ENCODE measurements at regions not wholly inside any gene's neighbourhood (a gene's known extent, or its start where the extent isn't known, plus 50 kb on each side); places are given as distances from the start of the nearest gene placed in this dataset.

- no peak overlapping the region for H2AFZ ChIP-seq (ENCODE audit: low read depth, low read length)
- no peak for DNase-seq
- no peak overlapping the region for H3K27ac ChIP-seq (ENCODE audit: low read length)
- no peak for ATAC-seq (ENCODE audit: insufficient read depth, low read depth)
- H3K9ac ChIP-seq (ENCODE audit: low read depth, low read length), result no peak overlapping the region
- H3K79me2 ChIP-seq (ENCODE audit: insufficient read depth, low read length), result no peaks in the 10 kb centered on the region
- no peak overlapping the region for H3K4me2 ChIP-seq (ENCODE audit: insufficient read depth, low read length)
- no peaks in the 10 kb centered on the region for H3K36me3 ChIP-seq (ENCODE audit: insufficient read depth, low read length)
- no peaks in the 10 kb centered on the region for H3K9me3 ChIP-seq (ENCODE audit: insufficient read depth, low read length, severe bottlenecking)
- no peaks in the 10 kb centered on the region for H3K4me1 ChIP-seq (ENCODE audit: insufficient read depth, low read length)
- no peaks in the 10 kb centered on the region for H4K20me1 ChIP-seq (ENCODE audit: insufficient read depth, low read length)
- peaks cover 24% of the 10 kb centered on the region for H3K27me3 ChIP-seq (ENCODE audit: insufficient read depth, low read length, poor library complexity)
- no peak overlapping the region for H3K4me3 ChIP-seq (ENCODE audit: low read depth in 1 of 2, low read length in 2 of 2)
- TF ChIP-seq CTCF (IDR thresholded peaks at IDR 0.05; ENCODE audit: borderline replicate concordance, extremely low read depth, low read length, poor library complexity, severe bottlenecking) (no peak), EZH2 (IDR thresholded peaks at IDR 0.05; ENCODE audit: borderline replicate concordance, low read depth, low read length, severe bottlenecking) (no peak)
These were observed 95.2 kb upstream of the SPRED2 start for GRCh38 chr2:65527451-65528240.

- peaks cover 22% of the 10 kb centered on the region for H3K27me3 ChIP-seq (ENCODE audit: insufficient read depth, low read length, poor library complexity)
- no peaks in the 10 kb centered on the region for H3K79me2 ChIP-seq (ENCODE audit: insufficient read depth, low read length)
- H3K4me1 ChIP-seq (ENCODE audit: insufficient read depth, low read length), result no peaks in the 10 kb centered on the region
- no peaks in the 10 kb centered on the region for H3K36me3 ChIP-seq (ENCODE audit: insufficient read depth, low read length)
- H2AFZ ChIP-seq (ENCODE audit: low read depth, low read length), result no peak overlapping the region
- H3K4me3 ChIP-seq (ENCODE audit: low read depth in 1 of 2, low read length in 2 of 2), result no peak overlapping the region
- no peak for TF ChIP-seq CTCF (IDR thresholded peaks at IDR 0.05; ENCODE audit: borderline replicate concordance, extremely low read depth, low read length, poor library complexity, severe bottlenecking)
- no peak for TF ChIP-seq EZH2 (IDR thresholded peaks at IDR 0.05; ENCODE audit: borderline replicate concordance, low read depth, low read length, severe bottlenecking)
- no peak overlapping the region for H3K4me2 ChIP-seq (ENCODE audit: insufficient read depth, low read length)
- no peak for DNase-seq
- H3K9me3 ChIP-seq (ENCODE audit: insufficient read depth, low read length, severe bottlenecking), result no peaks in the 10 kb centered on the region
- H4K20me1 ChIP-seq (ENCODE audit: insufficient read depth, low read length), result no peaks in the 10 kb centered on the region
- no peak overlapping the region for H3K27ac ChIP-seq (ENCODE audit: low read length)
- no peak overlapping the region for H3K9ac ChIP-seq (ENCODE audit: low read depth, low read length)
- no peak for ATAC-seq (ENCODE audit: insufficient read depth, low read depth)
These were observed 93.3 kb upstream of the SPRED2 start for GRCh38 chr2:65525616-65526231.

- Histone ChIP-seq H3K27me3 (ENCODE audit: insufficient read depth, low read length, poor library complexity) (peaks cover 13% of the 10 kb centered on the region), H3K27ac (ENCODE audit: low read length) (no peak overlapping the region), H2AFZ (ENCODE audit: low read depth, low read length) (no peak overlapping the region), H3K4me3 (ENCODE audit: low read depth in 1 of 2, low read length in 2 of 2) (no peak overlapping the region), H4K20me1 (ENCODE audit: insufficient read depth, low read length) (no peaks in the 10 kb centered on the region), H3K9ac (ENCODE audit: low read depth, low read length) (no peak overlapping the region), H3K9me3 (ENCODE audit: insufficient read depth, low read length, severe bottlenecking) (no peaks in the 10 kb centered on the region), H3K4me2 (ENCODE audit: insufficient read depth, low read length) (no peak overlapping the region), H3K36me3 (ENCODE audit: insufficient read depth, low read length) (no peaks in the 10 kb centered on the region), H3K4me1 (ENCODE audit: insufficient read depth, low read length) (no peaks in the 10 kb centered on the region), H3K79me2 (ENCODE audit: insufficient read depth, low read length) (no peaks in the 10 kb centered on the region)
- DNase-seq (no peak), ATAC-seq (ENCODE audit: insufficient read depth, low read depth) (no peak)
- TF ChIP-seq EZH2 (IDR thresholded peaks at IDR 0.05; ENCODE audit: borderline replicate concordance, low read depth, low read length, severe bottlenecking), result no peak
- TF ChIP-seq CTCF (IDR thresholded peaks at IDR 0.05; ENCODE audit: borderline replicate concordance, extremely low read depth, low read length, poor library complexity, severe bottlenecking), result no peak
These were observed 90.5 kb upstream of the SPRED2 start for GRCh38 chr2:65522922-65523321.
